ENCODE measurements at regions not wholly inside any gene's neighbourhood (a gene's known extent, or its start where the extent isn't known, plus 50 kb on each side); places are given as distances from the start of the nearest gene placed in this dataset.

GRCh38 chr6:134519465-134519864 lies 201.6 kb upstream of the SGK1 start:
- no peak for DNase-seq (ENCODE audit: extremely low read depth, low read depth)
- TF ChIP-seq CTCF (IDR thresholded peaks at IDR 0.05; ENCODE audit: low read depth, low read length, missing control alignments), result no peak
- H3K4me3 ChIP-seq (replicated peaks; ENCODE audit: low read depth, low read length), result no peak overlapping the region

GRCh38 chr6:134517868-134518267 lies 200.0 kb upstream of the SGK1 start:
- no peak for DNase-seq (ENCODE audit: extremely low read depth, low read depth)
- no peak for TF ChIP-seq CTCF (IDR thresholded peaks at IDR 0.05; ENCODE audit: low read depth, low read length, missing control alignments)
- H3K4me3 ChIP-seq (replicated peaks; ENCODE audit: low read depth, low read length), result no peak overlapping the region

GRCh38 chr6:134517145-134517658 lies 199.3 kb upstream of the SGK1 start:
- DNase-seq (ENCODE audit: extremely low read depth, low read depth), result peak; percentile 40
- H3K4me3 ChIP-seq (replicated peaks; ENCODE audit: low read depth, low read length), result no peak overlapping the region
- no peak for TF ChIP-seq CTCF (IDR thresholded peaks at IDR 0.05; ENCODE audit: low read depth, low read length, missing control alignments)

DNA sequence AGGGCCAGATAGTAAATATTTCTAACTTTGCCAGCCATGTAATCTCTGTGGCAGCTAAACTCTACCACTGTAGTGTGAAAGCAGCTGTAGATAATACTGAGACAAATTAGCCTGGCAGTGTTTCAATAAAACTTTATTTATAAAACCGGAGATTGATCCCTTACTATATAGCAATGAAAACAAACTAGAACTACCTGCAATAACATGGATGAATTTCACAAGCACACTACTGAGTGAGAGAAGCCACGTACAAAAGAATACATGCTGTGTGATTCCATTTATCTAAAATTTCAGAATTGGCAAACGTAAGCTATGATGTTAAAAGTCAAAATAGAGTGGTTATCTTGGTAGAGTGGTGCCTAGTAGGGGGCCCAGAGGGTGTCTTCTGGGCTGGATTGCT lies 198.7 kb upstream of the SGK1 start:
- no peak for TF ChIP-seq CTCF (IDR thresholded peaks at IDR 0.05; ENCODE audit: low read depth, low read length, missing control alignments)

DNA sequence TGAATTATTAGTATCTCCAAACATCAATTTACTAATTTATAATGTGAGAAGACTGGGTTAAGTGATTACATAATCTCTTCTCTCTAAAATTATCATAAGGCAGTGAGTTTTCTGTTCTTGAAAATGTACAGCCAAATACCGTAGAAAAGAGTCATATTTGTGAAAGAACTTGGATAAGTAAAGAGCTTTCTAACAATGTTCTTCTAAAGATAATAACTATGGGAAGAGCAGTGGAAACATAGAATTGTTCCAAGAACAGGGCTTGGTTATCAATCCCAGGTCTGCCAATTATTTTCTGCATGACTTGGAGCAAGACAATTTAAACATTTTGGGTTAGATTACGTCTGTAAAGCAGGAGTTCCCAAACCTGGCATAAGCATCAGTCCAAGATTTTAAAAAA lies 198.1 kb upstream of the SGK1 start:
- TF ChIP-seq CTCF (IDR thresholded peaks at IDR 0.05; ENCODE audit: low read depth, low read length, missing control alignments), result no peak
- no peak for DNase-seq (ENCODE audit: extremely low read depth, low read depth)

More for the DNA sequence above, 198.7 kb upstream of the SGK1 start:
- no peak overlapping the region for H3K4me3 ChIP-seq (replicated peaks; ENCODE audit: low read depth, low read length)
- no peak for DNase-seq (ENCODE audit: extremely low read depth, low read depth)

GRCh38 chr6:134512981-134513391 lies 195.1 kb upstream of the SGK1 start:
- no peak for DNase-seq (ENCODE audit: extremely low read depth, low read depth)
- no peak for TF ChIP-seq CTCF (IDR thresholded peaks at IDR 0.05; ENCODE audit: low read depth, low read length, missing control alignments)

More for the DNA sequence above, 198.1 kb upstream of the SGK1 start:
- no peak overlapping the region for H3K4me3 ChIP-seq (replicated peaks; ENCODE audit: low read depth, low read length)

More at GRCh38 chr6:134512981-134513391, 195.1 kb upstream of the SGK1 start:
- H3K4me3 ChIP-seq (replicated peaks; ENCODE audit: low read depth, low read length), result no peak overlapping the region

Data from HFF-Myc (cell line).